Activated CD4-positive, alpha-beta T cell treated with anti-CD3 and anti-CD28 coated beads, Interleukin-10, Interleukin-2, amounts not matched to agents 100 ng/mL and 50 ng/mL, durations not matched to agents 16 hours and 8 hours (primary cell): ENCODE measurements at regions not wholly inside any gene's neighbourhood (a gene's known extent, or its start where the extent isn't known, plus 50 kb on each side); places are given as distances from the start of the nearest gene placed in this dataset.

ENCODE experiments used
- DNase-seq: peaks from one replicate; pipeline ENCODE4 v3.0.0-alpha.2; 2020

- DNase-seq, result peak; percentile 59
Observed at GRCh38 chr14:61894452-61895077, 132.3 kb downstream of the SNAPC1 start.

- DNase-seq, result no peak
Observed at GRCh38 chr14:61897300-61897699, 135.1 kb downstream of the SNAPC1 start.

- DNase-seq, result no peak
Observed at GRCh38 chr14:61898568-61898967, 136.3 kb downstream of the SNAPC1 start.

GRCh38 chr14:61899497-61899896, 137.3 kb downstream of the SNAPC1 start:
- no peak for DNase-seq

GRCh38 chr14:61904946-61905345, 142.7 kb downstream of the SNAPC1 start:
- DNase-seq, result no peak

- no peak for DNase-seq
Observed at GRCh38 chr14:61911574-61911973, 149.4 kb downstream of the SNAPC1 start.

- no peak for DNase-seq
Observed at GRCh38 chr14:61918998-61919397, 156.8 kb downstream of the SNAPC1 start.

GRCh38 chr14:61923348-61923747, 161.1 kb downstream of the SNAPC1 start:
- DNase-seq, result peak; percentile 7

GRCh38 chr14:61925043-61925442, 162.8 kb downstream of the SNAPC1 start:
- peak; percentile 28 for DNase-seq

- DNase-seq, result no peak
Observed at GRCh38 chr14:61925732-61926435, 163.7 kb downstream of the SNAPC1 start.

- DNase-seq, result no peak
Observed at GRCh38 chr14:61927060-61927459, 164.8 kb downstream of the SNAPC1 start.

- no peak for DNase-seq
Observed at GRCh38 chr14:61927520-61927919, 165.3 kb downstream of the SNAPC1 start.

GRCh38 chr14:61928300-61928699, 166.1 kb downstream of the SNAPC1 start:
- no peak for DNase-seq

- DNase-seq, result no peak
Observed at GRCh38 chr14:61928701-61929100, 166.5 kb downstream of the SNAPC1 start.

GRCh38 chr14:61929651-61930050, 167.4 kb downstream of the SNAPC1 start:
- DNase-seq, result no peak

- no peak for DNase-seq
Observed at GRCh38 chr14:61930101-61930857, 168.1 kb downstream of the SNAPC1 start.

- DNase-seq, result no peak
Observed at GRCh38 chr14:61932974-61933373, 170.8 kb downstream of the SNAPC1 start.

- peak; percentile 71 for DNase-seq
Observed at GRCh38 chr14:61934385-61934784, 172.2 kb downstream of the SNAPC1 start.

GRCh38 chr14:61939776-61940175, 177.6 kb downstream of the SNAPC1 start:
- no peak for DNase-seq

- no peak for DNase-seq
Observed at GRCh38 chr14:61940666-61941420, 178.6 kb downstream of the SNAPC1 start.

- no peak for DNase-seq
Observed at GRCh38 chr14:61941421-61942150, 179.4 kb downstream of the SNAPC1 start.

- DNase-seq, result no peak
Observed at GRCh38 chr14:61948376-61948775, 186.2 kb downstream of the SNAPC1 start.

GRCh38 chr14:61950340-61950739, 188.1 kb downstream of the SNAPC1 start:
- DNase-seq, result no peak
